K562 (cell line): ENCODE measurements at regions not wholly inside any gene's neighbourhood (a gene's known extent, or its start where the extent isn't known, plus 50 kb on each side); places are given as distances from the start of the nearest gene placed in this dataset.

Experiments used
- FOS ChIP-seq: IDR thresholded peaks from 3 replicates; pipeline ENCODE4 v1.6.1; 2011; ENCODE audit not compliant: insufficient read length; ENCODE audit errors: extremely low read depth
- NRF1 ChIP-seq, 2 experiments: fragments of 450-650 bp; IDR thresholded peaks in 1 of 2; conservative IDR thresholded peaks in 1 of 2; 2 replicates each; pipeline ENCODE4 v1.6.1; 2014; ENCODE audit warnings: mild to moderate bottlenecking in 2 of 2

DNA sequence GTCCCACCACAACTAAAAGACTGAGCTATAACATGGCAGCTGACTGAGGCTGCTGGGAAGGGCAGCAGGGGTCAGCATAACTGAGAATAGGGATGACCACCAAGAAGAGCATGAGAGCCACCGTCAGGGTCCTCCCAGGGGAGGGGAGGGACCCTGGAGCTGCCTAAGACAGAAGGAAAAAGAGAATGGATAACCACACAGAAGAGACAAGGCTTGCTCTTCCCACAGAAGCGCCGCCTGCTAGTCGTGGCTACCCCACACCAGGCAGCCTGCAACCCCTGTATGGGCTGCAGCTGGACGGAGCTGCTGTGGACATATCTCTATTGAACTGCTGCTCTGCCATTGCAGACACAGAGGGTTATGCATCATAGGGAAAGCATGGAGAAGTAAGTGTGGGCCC, 132.0 kb upstream of the CHD6 start:
- TF ChIP-seq NRF1 (conservative IDR thresholded peaks at IDR 0.05 in 1 of 2, IDR thresholded peaks at IDR 0.05 in 1 of 2) (no peak), FOS (no peak)
